HG02642 (cell line): ENCODE measurements at regions not wholly inside any gene's neighbourhood (a gene's known extent, or its start where the extent isn't known, plus 50 kb on each side); places are given as distances from the start of the nearest gene placed in this dataset.

Experiments used
- ATAC-seq: cut with Tn5 transposase; IDR thresholded peaks from one replicate; pipeline ENCODE4 v1.9.1; 2021; ENCODE audit warnings: mild to moderate bottlenecking; ENCODE audit not compliant: unreplicated experiment, poor library complexity

DNA sequence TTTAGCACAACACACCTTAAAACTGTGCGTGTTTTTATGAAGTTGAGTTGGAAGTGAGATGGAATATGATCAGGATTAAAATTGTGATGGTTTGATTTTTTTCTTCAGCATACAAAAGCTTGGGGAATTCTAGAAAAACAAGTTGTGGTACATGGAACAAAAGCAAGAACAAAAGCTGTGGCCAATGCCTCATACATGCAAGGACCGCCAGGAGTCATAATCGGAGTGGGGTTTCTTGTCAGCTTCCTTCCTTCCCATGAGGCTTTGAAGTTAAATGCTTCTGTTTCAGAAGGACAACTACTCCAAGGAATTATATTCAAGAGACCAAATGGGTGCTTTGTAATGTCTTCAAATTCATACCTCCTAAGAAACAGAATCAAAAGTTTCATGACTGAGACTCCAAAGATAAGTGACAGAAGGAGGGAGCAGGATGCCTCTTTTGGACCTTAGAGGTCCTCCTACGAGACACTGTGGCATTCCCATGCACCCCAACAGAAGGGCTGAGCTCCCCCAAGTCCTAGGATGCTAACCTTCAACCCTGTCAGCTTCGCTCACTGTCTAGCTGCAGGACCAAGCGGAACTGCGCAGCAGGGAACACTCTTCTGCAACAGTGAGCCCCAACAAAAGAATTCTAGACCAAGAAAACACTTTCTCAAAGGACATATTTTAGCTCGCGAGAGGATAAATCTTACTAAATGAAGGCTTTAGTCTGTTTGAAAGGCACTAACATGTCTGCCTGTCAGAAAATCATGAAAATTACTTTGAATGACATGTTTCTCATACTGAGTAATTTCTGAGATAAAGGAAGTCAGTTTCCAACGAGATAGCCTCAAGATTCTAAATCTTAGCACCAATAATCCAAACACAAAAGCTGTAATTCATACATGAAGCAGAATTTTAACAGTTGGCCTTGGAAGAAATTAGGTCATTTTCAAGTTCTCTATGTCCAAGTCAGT lies 108.5 kb upstream of the NHSL1 start:
- ATAC-seq = no peak

DNA sequence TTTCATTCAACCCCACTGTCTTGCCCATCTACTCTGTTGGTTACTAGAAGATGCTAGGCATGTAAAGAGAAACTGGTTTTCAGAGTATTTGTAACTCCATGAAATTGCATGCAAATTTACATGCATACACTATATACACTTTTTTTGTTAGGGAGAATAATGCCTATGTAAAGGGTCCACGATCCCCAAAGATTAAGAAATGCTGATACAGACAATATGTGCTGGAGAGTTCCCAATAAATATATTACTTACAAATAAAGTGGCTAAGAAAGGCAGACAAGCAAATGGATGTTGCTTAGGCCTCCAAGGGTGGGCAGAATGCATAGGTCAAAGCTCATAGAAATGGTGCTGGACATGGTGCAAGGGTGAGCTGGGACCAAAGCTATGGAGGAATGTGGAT lies 109.6 kb upstream of the NHSL1 start:
- no peak for ATAC-seq

DNA sequence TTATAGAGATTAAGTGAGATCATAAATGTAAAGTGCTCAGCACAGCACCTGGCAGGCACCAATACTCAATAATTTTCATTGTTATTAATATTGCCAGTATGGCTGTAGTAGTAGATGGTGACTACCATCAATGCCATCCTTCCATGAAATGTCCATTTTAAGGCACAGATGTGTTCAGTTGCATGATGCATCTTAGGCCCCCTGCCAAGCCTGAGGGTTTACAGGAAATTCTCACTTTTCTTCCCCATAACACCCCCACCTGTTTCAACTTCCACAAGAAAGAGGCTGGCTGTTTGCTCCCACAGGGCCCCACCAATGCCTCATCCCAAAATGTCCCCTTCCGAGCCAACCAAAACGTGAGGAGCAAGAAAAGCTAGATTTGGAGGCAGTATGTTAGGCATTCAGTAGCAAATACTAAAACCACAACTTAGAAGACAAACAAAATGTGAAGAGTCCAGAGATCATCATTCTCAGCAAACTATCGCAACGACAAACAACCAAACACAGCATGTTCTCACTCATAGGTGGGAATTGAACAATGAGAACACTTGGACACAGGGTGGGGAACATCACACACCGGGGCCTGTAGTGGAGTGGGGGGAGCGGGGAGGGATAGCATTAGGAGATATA lies 110.6 kb upstream of the NHSL1 start:
- ATAC-seq = no peak

DNA sequence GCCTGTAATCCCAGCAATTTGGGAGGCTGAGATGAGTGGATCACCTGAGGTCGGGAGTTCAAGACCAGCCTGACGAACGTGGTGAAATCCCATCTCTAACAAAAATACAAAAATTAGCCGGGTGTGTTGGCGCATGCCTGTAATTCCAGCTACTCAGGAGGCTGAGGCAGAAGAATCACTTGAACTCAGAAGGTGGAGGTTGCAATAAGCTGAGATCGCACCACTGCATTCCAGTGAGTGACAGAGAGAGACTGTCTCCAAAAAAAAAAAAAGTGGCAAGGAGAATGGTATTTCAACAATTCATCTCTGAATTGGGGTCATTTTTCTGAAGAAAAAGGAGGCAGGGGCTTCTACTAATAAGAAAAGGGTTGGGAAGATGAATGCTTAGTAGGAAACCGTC lies 111.5 kb upstream of the NHSL1 start:
- no peak for ATAC-seq

DNA sequence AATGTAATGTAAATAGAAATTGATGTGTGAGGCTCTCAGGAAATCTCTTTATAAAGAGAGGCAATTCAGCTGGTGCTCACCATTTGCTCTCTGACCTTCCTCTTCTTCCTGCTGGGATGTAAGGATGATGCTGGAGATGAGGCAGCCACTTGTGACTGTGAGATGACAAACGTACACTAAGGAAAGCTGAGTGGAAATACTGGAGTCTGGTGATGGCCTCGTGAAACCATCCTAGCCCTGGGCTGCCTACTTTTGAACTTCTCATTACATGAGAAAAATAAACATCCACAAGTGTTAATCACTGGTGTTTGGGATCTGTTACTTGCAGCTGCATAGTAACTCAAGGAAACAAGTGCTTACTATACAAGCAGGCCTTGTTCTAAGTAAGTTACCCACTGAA lies 114.9 kb upstream of the NHSL1 start:
- ATAC-seq = no peak

DNA sequence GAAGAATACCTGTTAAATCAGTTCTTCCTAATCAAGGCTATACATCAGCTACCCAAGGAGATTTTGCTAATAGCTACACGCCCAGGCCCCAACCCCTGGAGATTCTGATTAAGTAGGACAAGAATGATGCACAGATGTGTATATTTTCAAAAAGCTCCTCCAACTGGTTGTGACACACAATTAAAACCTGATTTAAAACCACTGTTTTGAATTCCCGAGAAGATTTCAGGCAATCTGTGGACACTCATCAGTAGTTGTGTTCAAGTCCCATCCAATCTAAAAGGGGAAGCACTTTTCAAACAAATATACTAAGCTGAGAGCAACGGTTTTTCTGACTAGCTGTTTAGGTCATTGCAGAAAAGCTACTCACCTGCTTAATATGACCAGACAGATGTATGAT lies 118.9 kb upstream of the NHSL1 start:
- no peak for ATAC-seq

DNA sequence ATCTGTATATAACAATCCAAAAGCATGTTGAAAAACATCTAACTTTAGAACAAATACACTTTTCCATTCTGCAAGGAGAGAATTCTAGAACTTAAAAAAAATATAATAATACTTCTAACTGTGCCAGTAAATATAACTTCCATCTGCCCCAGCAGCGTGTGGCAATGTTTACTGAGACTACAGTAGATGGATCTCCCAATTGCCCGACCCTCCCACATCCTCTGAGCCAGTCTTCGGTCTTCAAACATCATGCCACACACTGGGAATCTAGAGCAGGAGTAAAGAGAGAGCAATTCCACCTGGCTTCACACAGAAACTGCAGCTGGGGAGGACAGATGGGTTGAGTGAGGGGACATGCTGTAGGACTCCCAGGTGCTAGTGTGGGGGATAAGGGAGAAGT lies 121.3 kb upstream of the NHSL1 start:
- no peak for ATAC-seq

DNA sequence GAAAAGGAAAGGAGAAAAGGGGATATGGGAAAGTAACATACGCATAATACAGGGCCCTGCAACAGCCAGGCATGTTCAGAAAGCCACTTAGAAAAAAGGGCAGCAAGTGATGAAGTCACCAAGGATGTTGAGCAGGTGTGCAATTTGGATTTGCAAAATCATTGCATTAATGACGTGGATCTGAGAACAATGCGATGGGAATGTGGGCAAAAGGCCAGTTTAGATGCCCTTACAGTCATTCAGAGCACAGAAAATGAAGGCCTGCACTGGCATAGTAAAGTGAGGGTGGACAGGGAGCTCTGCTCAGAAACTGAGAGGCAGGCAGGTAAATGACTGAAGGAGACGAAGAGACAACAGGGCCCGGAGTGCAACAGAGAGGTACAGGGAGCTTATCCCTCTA lies 123.7 kb upstream of the NHSL1 start:
- ATAC-seq = no peak

DNA sequence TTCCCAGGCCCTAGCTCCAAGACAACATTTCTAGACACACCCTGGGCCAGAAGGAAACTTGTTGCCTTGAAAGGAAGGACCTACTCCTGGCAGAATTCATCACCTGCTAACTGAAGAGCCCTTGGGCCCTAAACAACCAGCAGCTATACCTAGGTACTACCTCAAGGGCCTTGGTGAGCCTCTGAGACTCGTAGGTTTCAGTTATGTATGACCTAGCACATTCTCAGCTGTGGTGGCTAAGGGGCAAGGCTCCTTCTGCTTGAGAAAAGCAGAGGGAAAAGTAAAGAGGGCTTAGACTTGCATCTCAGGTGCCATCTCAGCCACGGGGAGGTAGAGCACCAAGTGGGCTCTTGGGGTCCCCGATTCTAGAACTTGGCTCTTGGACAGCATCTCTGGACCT lies 132.3 kb upstream of the NHSL1 start:
- ATAC-seq = no peak

DNA sequence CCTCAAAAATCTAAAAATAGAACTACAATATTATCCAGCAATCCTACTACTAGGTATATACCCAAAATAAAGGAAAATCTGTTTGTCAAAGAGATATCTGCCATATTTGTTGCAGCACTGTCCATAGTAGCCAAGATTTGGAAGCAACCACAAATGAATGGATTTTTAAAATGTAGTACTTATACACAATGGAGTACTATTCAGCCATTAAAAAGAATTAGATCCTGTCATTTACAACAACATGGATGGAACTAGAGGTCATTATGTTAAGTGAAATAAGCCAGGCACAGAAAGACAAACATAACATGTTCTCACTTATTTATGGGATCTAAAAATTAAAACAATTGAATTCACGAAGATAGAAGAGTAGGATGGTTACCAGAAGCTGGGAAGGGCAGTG lies 135.7 kb upstream of the CCDC28A start:
- ATAC-seq = no peak

DNA sequence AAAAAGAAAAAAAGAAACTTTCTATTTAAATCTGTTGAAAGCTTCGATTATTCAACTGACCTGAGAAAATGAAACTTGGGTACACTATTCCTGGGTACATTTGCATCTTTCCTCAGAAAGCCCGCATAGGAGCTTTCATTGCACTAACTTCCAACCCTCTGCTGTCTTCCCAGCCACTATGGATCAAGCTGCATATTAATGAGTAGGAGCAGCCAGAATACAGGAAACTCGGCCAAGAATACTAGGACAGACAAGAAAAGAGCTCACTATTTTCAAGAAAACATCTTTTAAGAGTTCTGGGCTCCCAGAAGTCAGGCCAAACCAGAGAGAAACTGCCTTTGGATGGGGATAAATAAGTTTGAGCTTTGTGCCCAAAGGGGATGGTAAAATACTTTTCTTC lies 135.0 kb upstream of the CCDC28A start:
- no peak for ATAC-seq

DNA sequence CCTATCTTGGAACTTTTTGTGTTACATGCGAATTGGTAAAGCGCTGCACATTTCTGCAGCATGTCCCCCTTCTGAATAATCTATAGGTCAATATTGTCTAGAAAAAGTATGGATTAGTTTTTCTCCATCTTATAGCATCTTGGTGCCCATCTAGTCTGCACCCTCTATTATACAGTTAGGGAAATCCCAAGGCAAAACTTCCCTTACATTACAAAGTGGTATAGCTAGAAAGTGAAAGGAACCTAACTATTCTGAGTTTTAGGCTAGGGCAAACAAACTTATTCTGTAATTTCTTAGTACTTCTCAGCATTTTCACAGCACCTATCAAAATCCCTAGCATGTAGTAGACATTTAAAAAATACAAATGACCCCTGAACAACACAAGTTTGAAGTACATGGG lies 133.5 kb upstream of the CCDC28A start:
- no peak for ATAC-seq

DNA sequence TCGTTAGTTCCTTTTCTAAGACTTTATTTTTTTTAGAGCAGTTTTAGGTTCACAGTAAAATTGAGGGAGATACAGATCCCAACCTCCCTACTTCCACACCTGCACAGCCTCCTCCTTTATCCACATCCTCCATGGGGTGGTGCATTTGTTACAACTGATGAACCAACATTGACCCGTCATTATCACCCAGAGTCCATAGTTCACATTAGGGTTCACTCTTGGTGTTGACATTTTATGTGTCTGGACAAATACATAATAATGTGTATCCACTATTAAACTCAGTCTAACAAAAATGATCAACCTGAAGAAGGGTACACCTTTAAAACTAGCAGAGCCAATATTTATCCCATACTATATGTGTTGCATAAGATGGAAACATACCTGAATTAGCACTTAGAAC lies 130.4 kb upstream of the CCDC28A start:
- no peak for ATAC-seq

DNA sequence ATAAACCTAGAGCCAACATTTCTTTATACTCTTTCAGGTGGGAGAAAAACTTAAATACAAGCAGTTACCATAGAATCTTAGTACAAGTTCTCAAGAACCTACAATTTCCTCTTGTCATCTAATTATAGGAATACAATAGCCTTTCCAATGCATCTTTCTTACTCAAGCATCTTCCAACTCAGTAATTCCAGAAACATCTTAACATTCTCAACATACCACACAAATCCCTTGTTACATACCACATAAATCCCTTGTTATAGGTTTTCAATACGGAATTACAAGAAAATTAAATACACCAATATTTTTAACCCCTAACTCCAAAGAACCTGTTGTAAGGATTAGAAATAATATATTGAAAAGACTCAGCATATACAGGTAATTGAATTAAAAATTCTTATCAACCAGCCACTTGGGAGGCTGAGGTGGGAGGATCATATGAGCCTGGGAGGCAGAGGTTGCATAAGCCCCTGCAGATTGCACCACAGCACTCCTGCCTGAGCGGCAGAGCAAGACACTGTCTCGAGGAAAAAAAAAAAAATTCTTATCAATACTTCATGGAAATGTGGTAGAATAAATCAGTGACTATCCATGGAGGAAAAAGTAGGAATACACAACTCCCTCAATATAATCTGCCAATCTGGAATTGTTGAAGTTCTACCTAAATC lies 127.5 kb upstream of the CCDC28A start:
- no peak for ATAC-seq

DNA sequence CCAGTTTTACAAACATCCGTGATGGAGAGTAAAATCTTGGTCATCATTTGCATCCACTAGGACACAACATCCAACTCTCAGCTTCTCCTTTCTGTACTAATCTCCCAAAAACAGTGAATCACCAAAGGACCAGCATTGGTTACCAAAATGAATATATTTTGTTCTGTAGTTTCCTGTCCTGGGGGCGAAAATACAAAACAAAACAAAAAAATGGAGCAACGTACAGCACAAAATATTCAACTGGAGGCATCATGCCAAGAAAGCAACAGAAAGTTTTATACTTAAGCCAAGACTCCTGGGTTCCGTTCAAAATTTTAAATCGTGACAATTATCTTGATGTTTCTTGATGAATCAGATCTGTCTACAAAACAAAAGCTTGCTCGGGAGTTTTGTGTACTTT lies 126.6 kb upstream of the CCDC28A start:
- ATAC-seq = no peak

DNA sequence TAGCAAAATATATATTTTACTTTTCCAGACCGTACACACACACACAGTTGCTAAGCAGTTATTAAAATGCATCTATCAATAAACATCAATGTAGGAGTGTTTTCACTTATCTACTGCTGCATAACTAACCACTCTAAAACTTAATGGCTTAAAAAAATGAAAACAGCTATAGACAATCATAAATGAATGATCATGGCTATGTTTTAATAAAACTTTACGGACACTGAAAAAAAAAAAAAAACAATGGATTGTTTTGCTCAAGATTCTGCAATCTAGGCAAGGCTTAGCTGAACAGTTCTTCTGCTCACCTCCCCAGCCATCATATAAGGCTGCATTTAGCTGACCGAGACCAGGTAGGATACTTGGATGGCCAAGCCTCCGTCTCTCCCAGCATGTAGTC lies 125.4 kb upstream of the CCDC28A start:
- no peak for ATAC-seq

DNA sequence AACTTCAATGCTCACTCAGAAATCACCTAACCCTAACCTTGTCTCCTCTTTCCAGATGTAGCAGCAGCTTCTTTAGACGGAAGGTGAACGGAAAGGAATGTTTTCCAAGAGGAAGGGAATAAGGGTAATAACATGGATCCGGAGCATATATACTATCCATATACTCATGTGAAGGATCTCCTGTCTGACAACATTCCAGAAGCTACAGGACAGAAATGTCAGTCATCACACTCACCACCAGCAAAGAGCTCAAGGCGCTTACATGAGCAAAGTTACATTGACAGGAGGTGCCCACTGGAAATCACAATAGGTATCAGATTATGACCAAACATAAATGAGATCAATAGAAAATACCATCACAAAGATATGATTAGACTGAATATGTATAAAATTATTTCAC lies 122.1 kb upstream of the CCDC28A start:
- no peak for ATAC-seq

DNA sequence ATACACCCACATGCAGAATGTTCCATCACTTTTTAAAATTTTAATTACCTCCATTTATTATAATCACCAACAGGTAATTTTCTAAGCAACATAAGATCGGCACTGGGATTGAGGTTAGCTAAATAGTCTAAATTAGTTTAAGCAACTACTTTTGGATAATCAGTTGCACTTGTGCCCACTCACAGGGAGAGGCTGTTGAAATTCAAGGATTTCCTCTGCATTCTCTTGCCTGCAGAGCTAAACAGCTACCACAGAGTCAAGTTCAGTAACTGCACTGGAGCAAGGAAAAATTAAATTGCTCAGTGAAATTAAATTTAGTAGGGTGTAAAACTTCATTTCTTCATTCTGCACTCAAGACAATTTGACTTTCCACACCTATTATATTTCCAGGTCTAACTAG lies 120.7 kb upstream of the CCDC28A start:
- no peak for ATAC-seq

DNA sequence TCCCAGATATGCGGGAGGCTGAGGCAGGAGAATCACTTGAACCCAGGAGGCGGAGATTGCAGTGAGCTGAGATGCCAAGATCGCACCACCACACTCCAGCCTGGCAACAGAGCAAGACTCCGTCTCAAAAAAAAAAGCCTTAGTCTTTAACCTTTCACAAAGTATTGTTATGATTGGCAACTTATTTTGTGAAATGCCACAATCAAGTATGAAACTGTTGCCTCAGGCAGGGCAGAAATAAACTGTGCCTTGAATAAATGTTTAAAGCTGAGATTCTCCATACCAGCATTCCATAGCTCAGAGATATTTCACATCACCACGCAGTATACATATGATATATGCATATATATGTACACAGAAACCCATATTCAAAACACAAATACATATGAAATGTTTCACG lies 120.1 kb upstream of the CCDC28A start:
- no peak for ATAC-seq

DNA sequence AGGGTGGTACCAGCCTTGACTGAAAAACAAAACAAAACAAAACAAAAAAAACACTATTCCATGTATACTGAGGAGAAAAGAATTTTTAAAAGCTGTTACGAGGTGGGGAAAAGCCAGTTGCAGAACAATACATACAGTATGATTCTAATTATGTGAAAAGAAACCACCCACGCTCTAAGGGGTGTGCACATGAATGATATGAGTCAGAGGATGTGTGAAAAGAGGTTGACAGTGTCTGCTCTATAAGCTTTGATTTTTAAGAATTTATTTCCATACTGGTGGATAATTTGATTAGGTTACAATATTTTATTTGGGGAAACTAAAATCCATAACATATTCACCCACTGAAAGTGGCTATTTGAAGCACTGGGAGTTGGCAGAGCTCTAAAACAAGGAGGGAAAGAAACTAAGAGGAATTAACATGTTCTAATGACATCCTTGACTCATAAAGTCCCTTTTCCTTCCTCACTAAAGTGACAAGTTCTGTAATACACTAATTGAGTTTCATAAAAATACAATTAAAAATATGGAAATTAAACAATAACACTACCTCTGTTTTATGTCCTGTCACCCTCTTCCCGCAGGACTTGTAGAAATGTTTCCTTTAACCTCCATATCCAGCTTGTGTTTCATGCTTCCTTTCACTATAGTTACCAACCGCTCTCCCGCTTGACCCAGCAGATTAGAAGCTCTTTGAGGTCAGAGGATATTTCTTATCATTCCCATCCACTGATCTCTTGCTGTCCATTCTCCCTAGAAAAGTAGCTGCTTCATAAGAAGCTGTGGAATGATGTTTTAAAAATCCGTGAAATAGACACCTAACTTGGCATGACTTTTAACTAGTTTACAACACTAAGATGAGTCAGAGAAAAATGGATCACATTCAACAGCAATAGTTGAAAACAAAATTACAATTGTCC lies 118.6 kb upstream of the CCDC28A start:
- ATAC-seq = peak; percentile 98
